Astrocyte of the spinal cord (primary cell): ENCODE measurements at regions not wholly inside any gene's neighbourhood (a gene's known extent, or its start where the extent isn't known, plus 50 kb on each side); places are given as distances from the start of the nearest gene placed in this dataset.
A peak's percentile ranks its signal among the peaks of the same experiment; 100 is the strongest.

Experiments used
- DNase-seq: peaks from one replicate; pipeline ENCODE4 v3.0.0; 2011; ENCODE audit warnings: low read depth, low spot score
- H3K4me3 ChIP-seq: 2 replicates; pipeline ENCODE4 v1.5.1; 2011; ENCODE audit warnings: low read depth, mild to moderate bottlenecking, low read length, moderate library complexity
- CTCF ChIP-seq: IDR thresholded peaks from 2 replicates; pipeline ENCODE4 v1.5.1; 2012; ENCODE audit warnings: low read depth, mild to moderate bottlenecking, low read length, inconsistent platforms
- in situ Hi-C: cut with HindIII; loops from 2 replicates; pipeline ENCODE4 v1.10.0; 2017; ENCODE audit warnings: low sequenced_read_pairs

GRCh38 chrX:5752831-5753230, 475.8 kb downstream of the NLGN4X start:
- H3K4me3 ChIP-seq, result no peak overlapping the region
- DNase-seq, result no peak
- in situ Hi-C loops, result no loop called here
- TF ChIP-seq CTCF, result no peak

- H3K4me3 ChIP-seq, result no peak overlapping the region
- no peak for DNase-seq
- TF ChIP-seq CTCF, result no peak
- in situ Hi-C loops, result no loop called here
Observed at GRCh38 chrX:5748586-5749150, 480.0 kb downstream of the NLGN4X start.

GRCh38 chrX:5746231-5746630, 482.4 kb downstream of the NLGN4X start:
- no peak for TF ChIP-seq CTCF
- in situ Hi-C loops, result no loop called here
- H3K4me3 ChIP-seq, result no peak overlapping the region
- no peak for DNase-seq

GRCh38 chrX:5733501-5733900, 495.2 kb downstream of the NLGN4X start:
- no peak overlapping the region for H3K4me3 ChIP-seq
- TF ChIP-seq CTCF, result no peak
- no peak for DNase-seq
- in situ Hi-C loops, result no loop called here

- no peak for TF ChIP-seq CTCF
- H3K4me3 ChIP-seq, result no peak overlapping the region
- in situ Hi-C loops, result no loop called here
- peak; percentile 13 for DNase-seq
Observed at GRCh38 chrX:5730556-5730955, 498.1 kb downstream of the NLGN4X start.

GRCh38 chrX:5726224-5726623, 502.4 kb downstream of the NLGN4X start:
- in situ Hi-C loops, result no loop called here
- no peak for TF ChIP-seq CTCF
- peak; percentile 1 for DNase-seq
- H3K4me3 ChIP-seq, result no peak overlapping the region

- no peak for TF ChIP-seq CTCF
- DNase-seq, result no peak
- in situ Hi-C loops, result no loop called here
- H3K4me3 ChIP-seq, result no peak overlapping the region
Observed at GRCh38 chrX:5724123-5724522, 504.5 kb downstream of the NLGN4X start.
